GM12874 (cell line): ENCODE measurements at regions not wholly inside any gene's neighbourhood (a gene's known extent, or its start where the extent isn't known, plus 50 kb on each side); places are given as distances from the start of the nearest gene placed in this dataset.

Experiments
- CTCF ChIP-seq: IDR thresholded peaks from 2 replicates; pipeline ENCODE4 v1.5.1; 2011; ENCODE audit warnings: low read depth, mild to moderate bottlenecking, control low read depth, low read length, moderate library complexity; ENCODE audit not compliant: insufficient read depth

- no peak for TF ChIP-seq CTCF
These were observed 812.8 kb upstream of the SLC10A2 start for GRCh38 chr13:103878891-103879605.

DNA sequence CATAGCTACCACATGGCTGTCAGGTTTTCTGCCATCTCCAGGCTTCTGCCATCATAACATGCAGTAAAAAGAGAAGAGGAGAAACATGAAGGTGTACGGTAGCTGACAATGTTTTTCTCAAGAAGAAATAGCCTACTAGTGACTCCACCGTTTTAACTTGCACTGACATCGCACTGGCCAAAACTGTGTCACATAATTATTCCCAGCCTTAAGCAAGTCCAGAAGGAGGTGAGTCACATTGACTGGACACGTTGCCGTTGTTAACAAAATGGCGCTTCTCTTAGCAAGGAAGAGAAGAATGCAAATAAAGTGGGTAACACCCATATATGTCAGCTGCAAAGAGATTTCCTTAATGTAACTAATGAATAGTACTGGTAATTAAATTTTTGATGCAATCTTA lies 810.4 kb upstream of the SLC10A2 start:
- TF ChIP-seq CTCF: no peak

DNA sequence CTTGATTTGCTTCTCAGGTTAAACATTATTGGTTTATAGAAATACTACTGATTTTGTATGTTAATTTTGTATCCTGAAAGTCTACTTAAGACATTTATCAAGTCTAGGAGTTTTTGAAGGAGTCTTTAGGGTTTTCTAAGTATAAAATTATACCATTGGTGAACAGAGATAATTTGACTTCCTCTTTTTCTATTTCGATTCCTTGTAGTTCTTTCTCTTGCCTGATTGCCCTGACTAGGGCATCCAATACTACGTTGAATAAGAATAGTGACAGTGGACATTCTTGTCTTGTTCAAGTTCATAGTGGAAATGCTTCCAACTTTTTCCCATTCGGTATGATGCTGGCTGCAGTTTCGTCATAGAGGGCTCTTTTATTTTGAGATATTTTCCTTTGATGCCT lies 807.5 kb upstream of the SLC10A2 start:
- TF ChIP-seq CTCF: no peak

- TF ChIP-seq CTCF: no peak
These were observed 799.8 kb upstream of the SLC10A2 start for GRCh38 chr13:103866048-103866447.

DNA sequence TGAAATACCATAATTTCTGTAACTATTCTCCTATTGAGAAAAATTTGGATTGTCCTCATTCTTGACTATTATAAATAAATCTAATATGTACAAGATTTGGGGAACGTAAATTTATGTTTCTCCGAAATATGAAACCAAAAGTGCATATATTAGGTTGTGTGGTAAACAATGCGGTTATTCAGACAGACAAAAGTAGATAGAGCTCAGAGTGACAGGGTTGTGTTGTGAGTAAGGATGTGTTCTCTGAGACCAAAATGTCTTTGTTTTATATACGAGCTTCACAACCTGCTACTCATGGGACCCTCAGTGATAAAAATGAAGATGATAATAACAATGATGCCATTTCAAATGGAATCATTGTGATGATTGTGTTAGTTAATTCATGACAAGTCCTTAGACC lies 796.3 kb upstream of the SLC10A2 start:
- TF ChIP-seq CTCF: no peak

DNA sequence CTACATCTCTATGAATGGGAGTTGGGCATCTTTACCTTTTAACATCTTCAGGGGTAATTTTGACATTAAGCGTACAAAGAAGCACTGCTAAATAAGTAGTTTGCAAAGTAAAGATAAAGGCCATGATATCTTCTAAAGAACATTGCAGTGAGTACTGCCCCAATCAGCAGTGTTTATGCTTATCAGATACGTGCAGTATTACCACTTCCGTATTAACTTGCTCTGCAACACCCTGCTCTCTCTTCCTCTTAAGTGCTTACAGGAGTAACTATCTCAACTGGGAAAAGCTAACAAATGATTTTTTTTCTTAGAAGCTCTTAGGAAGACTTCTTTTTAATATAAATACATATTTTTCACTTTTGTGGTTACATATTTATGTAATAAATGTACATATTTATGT lies 793.7 kb upstream of the SLC10A2 start:
- TF ChIP-seq CTCF: no peak

DNA sequence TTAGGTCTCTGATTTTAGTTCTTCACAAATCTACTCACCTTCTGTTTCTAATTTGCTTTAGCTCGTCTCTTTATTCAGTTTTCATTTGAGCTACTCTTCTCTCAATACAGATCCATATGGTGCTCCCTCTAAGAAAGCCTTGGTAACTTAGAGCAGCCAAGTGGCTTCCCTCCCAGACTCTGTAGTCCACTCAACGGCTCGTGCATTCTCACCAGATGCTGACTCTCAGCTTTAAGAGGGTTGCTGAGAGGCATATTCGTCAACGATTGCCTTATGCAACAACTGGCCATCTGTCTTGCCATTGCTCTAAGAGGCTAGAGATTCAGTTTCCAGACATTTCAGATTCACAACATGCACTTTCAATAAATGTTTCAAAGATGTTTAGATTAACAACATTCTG lies 785.8 kb upstream of the SLC10A2 start:
- TF ChIP-seq CTCF: no peak
